Fibroblast of pulmonary artery (primary cell): ENCODE measurements at regions not wholly inside any gene's neighbourhood (a gene's known extent, or its start where the extent isn't known, plus 50 kb on each side); places are given as distances from the start of the nearest gene placed in this dataset.
"Not testable (repeated sequence)": the region's sequence is repeated elsewhere in the genome, so short reads cannot be mapped to it uniquely, and the experiment has no call there.

Experiments
- DNase-seq: peaks from one replicate; pipeline ENCODE4 v3.0.0-alpha.2; 2010; ENCODE audit warnings: low read depth
- H3K4me3 ChIP-seq: replicated peaks from 2 replicates; pipeline ENCODE4 v1.5.1; 2011; ENCODE audit warnings: low read depth, mild to moderate bottlenecking, control low read depth, low read length, moderate library complexity
- TF ChIP-seq, protein P1 (sequence below): IDR thresholded peaks from 2 replicates; pipeline ENCODE4 v1.5.1; 2011; ENCODE audit warnings: mild to moderate bottlenecking, control low read depth, low read length, inconsistent platforms; ENCODE audit errors: missing control alignments

GRCh38 chr7:80999771-81000170 is 80.9 kb upstream of the SEMA3C start:
- no peak overlapping the region for H3K4me3 ChIP-seq
- TF ChIP-seq, protein P1, sequence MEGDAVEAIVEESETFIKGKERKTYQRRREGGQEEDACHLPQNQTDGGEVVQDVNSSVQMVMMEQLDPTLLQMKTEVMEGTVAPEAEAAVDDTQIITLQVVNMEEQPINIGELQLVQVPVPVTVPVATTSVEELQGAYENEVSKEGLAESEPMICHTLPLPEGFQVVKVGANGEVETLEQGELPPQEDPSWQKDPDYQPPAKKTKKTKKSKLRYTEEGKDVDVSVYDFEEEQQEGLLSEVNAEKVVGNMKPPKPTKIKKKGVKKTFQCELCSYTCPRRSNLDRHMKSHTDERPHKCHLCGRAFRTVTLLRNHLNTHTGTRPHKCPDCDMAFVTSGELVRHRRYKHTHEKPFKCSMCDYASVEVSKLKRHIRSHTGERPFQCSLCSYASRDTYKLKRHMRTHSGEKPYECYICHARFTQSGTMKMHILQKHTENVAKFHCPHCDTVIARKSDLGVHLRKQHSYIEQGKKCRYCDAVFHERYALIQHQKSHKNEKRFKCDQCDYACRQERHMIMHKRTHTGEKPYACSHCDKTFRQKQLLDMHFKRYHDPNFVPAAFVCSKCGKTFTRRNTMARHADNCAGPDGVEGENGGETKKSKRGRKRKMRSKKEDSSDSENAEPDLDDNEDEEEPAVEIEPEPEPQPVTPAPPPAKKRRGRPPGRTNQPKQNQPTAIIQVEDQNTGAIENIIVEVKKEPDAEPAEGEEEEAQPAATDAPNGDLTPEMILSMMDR, result no peak
- DNase-seq, result no peak

DNA sequence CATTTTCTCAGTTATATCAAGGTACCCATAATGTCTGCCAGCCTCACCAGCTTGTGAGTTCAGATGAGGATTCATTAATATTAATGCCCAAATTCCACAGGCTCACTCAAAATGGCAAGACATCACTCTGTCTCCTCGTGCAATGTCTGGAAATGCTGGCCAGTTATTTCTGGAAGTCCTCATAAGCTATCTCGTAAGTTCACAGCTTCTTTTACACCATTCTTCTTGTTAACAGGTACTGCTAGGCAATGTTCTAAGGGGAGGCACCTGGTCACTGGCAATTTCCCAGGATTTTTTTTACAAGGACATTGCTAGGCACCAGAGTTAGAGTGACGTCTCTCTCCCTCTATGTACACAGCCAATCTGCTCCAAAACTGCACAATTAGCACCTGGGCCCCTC is 80.2 kb upstream of the SEMA3C start:
- TF ChIP-seq, protein P1, result no peak
- H3K4me3 ChIP-seq, result no peak overlapping the region
- DNase-seq, result no peak

- no peak overlapping the region for H3K4me3 ChIP-seq
- TF ChIP-seq, protein P1, result no peak
- no peak for DNase-seq
Measured at GRCh38 chr7:80997841-80998240, 79.0 kb upstream of the SEMA3C start.

DNA sequence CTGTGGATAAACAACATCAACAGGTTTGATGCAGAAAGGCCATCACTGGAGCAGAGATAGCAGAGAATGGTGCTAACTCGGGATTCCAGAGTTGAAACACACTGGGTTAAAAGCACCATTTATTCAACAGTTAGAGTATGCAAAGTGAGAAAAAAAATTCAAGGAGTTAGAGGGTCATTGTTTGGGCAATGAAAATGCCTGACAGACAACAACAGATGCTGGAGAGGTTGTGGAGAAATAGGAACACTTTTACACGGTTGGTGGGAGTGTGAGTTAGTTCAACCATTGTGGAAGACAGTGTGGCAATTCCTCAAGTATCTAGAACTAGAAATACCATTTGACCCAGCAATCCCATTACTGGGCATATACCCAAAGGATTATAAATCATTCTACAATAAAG is 77.4 kb upstream of the SEMA3C start:
- not testable (repeated sequence) for DNase-seq, H3K4me3 ChIP-seq

GRCh38 chr7:80991654-80992053 is 72.8 kb upstream of the SEMA3C start:
- no peak for DNase-seq
- H3K4me3 ChIP-seq, result no peak overlapping the region
- TF ChIP-seq, protein P1, result no peak

DNA sequence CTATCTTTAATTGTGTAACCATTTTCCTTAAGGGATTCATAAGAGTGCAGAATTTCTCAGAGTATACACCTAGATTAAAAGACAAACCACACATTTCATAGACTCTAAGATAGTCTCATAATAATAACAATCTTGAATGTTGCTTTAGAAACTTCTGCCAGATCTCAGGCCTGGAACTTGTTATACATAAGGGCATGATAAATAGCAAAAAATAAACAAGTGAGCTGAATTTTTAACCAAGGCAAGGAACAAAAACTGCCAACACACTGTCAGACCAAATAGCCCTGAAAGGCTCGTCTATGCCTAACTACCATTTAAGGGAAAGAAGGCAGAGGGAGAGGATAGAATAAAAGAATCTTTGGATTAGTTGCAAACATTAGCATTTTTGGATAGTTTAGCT is 65.8 kb upstream of the SEMA3C start:
- TF ChIP-seq, protein P1, result no peak
- DNase-seq, result no peak
- no peak overlapping the region for H3K4me3 ChIP-seq

DNA sequence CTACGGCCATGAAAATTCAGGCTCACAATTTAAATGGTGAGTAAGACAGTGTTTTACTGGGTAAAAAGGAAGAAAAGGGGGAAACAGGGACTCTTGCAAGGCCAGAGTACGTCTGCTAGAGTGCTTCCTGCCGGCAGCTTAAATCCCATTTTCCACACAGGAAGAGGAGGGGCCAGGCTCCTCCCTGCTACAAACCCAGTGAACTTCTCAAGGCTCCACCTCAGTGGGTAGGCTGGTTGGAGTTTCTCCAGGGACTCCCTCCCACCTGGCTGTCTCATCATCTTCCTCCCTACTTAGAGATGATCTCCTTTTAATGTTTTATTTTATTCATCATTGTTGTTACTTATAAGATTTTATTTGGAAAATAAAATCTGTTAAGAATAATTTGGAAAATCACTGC is 62.6 kb upstream of the SEMA3C start:
- H3K4me3 ChIP-seq, result no peak overlapping the region
- TF ChIP-seq, protein P1, result no peak

DNA sequence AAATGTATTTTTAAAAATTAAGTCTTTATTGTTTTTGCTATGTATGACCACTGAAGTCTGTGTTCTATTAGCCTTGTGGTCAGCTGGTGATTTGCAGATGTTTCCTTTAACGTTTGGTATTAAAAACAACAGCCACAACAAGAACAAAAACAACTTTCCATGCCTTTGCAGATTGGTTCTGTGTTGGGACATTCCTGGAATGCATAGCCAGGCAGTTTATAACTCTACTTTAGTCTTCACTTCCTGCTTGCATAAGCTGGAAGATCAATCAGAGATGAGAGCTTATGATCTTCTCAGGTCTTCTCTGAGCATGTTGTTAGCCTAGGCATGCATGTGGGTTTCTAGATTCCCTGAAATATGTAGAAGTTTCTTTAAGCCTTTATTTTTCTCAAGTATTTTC is 58.9 kb upstream of the SEMA3C start:
- DNase-seq, result no peak
- TF ChIP-seq, protein P1, result no peak
- H3K4me3 ChIP-seq, result no peak overlapping the region

More for the DNA sequence above, 62.6 kb upstream of the SEMA3C start:
- no peak for DNase-seq
